22Rv1 (cell line): ENCODE measurements at regions not wholly inside any gene's neighbourhood (a gene's known extent, or its start where the extent isn't known, plus 50 kb on each side); places are given as distances from the start of the nearest gene placed in this dataset.

ENCODE experiments used
- ZFX ChIP-seq: fragments of 450-650 bp; IDR thresholded peaks from 2 replicates; pipeline ENCODE4 v1.6.1; 2017; ENCODE audit warnings: antibody characterized with exemption, borderline replicate concordance
- TF ChIP-seq, protein P1 (sequence below): fragments of 450-650 bp; IDR thresholded peaks from 2 replicates; pipeline ENCODE4 v1.5.1; 2017; ENCODE audit warnings: mild to moderate bottlenecking

DNA sequence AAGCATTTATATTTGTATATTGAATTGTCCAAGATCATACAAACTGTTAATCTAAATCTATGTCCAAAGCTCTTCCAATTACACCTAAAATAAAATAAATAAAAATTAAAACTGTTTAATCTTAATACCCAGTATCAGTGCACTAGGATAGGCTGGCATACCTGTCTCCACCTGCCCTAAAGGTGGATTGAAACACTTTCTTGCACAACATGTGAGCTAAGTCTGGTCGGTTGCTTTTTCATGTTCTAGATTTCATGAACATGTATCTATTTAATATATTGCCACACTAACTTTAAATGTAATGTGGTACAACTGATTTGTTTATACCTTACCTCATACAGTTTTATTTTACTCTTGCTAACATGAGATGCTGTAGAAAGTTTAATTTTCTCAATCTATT is 193.0 kb downstream of the VGLL3 start:
- TF ChIP-seq, protein P1, sequence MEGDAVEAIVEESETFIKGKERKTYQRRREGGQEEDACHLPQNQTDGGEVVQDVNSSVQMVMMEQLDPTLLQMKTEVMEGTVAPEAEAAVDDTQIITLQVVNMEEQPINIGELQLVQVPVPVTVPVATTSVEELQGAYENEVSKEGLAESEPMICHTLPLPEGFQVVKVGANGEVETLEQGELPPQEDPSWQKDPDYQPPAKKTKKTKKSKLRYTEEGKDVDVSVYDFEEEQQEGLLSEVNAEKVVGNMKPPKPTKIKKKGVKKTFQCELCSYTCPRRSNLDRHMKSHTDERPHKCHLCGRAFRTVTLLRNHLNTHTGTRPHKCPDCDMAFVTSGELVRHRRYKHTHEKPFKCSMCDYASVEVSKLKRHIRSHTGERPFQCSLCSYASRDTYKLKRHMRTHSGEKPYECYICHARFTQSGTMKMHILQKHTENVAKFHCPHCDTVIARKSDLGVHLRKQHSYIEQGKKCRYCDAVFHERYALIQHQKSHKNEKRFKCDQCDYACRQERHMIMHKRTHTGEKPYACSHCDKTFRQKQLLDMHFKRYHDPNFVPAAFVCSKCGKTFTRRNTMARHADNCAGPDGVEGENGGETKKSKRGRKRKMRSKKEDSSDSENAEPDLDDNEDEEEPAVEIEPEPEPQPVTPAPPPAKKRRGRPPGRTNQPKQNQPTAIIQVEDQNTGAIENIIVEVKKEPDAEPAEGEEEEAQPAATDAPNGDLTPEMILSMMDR = no peak
- TF ChIP-seq ZFX = no peak
